HG03159 (cell line): ENCODE measurements at regions not wholly inside any gene's neighbourhood (a gene's known extent, or its start where the extent isn't known, plus 50 kb on each side); places are given as distances from the start of the nearest gene placed in this dataset.
A peak's percentile ranks its signal among the peaks of the same experiment; 100 is the strongest.
"Not testable (repeated sequence)": the region's sequence is repeated elsewhere in the genome, so short reads cannot be mapped to it uniquely, and the experiment has no call there.

Experiments
- ATAC-seq: cut with Tn5 transposase; IDR thresholded peaks from one replicate; pipeline ENCODE4 v1.9.1; 2021; ENCODE audit warnings: mild to moderate bottlenecking, moderate library complexity; ENCODE audit not compliant: unreplicated experiment

GRCh38 chr9:96157675-96158074 is 144.3 kb downstream of the HSD17B3 start:
- ATAC-seq, result no peak

- ATAC-seq, result no peak
Measured at GRCh38 chr9:96156171-96156974, 145.6 kb downstream of the HSD17B3 start.

- ATAC-seq, result no peak
Measured at GRCh38 chr9:96154081-96154480, 147.9 kb downstream of the HSD17B3 start.

GRCh38 chr9:96152550-96152949 is 149.4 kb downstream of the HSD17B3 start:
- no peak for ATAC-seq

GRCh38 chr9:96150324-96151227 is 151.4 kb downstream of the HSD17B3 start:
- peak; percentile 89 for ATAC-seq

- ATAC-seq, result peak; percentile 35
Measured at GRCh38 chr9:96149533-96150280, 152.3 kb downstream of the HSD17B3 start.

GRCh38 chr9:96148634-96149532 is 153.1 kb downstream of the HSD17B3 start:
- no peak for ATAC-seq

GRCh38 chr9:96147029-96147428 is 154.9 kb downstream of the HSD17B3 start:
- ATAC-seq, result not testable (repeated sequence)

- ATAC-seq, result no peak
Measured at GRCh38 chr9:96141666-96142065, 160.3 kb downstream of the HSD17B3 start.

GRCh38 chr9:96141128-96141474 is 160.9 kb downstream of the HSD17B3 start:
- ATAC-seq, result no peak

- no peak for ATAC-seq
Measured at GRCh38 chr9:96140296-96141127, 161.5 kb downstream of the HSD17B3 start.

GRCh38 chr9:96139592-96140295 is 162.2 kb downstream of the HSD17B3 start:
- ATAC-seq, result no peak

- no peak for ATAC-seq
Measured at GRCh38 chr9:96138616-96139015, 163.4 kb downstream of the HSD17B3 start.

- ATAC-seq, result peak; percentile 22
Measured at GRCh38 chr9:96137671-96138429, 164.1 kb downstream of the HSD17B3 start.

- peak; percentile 92 for ATAC-seq
Measured at GRCh38 chr9:96136992-96137670, 164.8 kb downstream of the HSD17B3 start.

GRCh38 chr9:96135753-96136290 is 166.2 kb downstream of the HSD17B3 start:
- no peak for ATAC-seq

GRCh38 chr9:96135076-96135752 is 166.8 kb downstream of the HSD17B3 start:
- ATAC-seq, result no peak
